Progenitor cell of endocrine pancreas (in vitro differentiated cells): ENCODE measurements at regions not wholly inside any gene's neighbourhood (a gene's known extent, or its start where the extent isn't known, plus 50 kb on each side); places are given as distances from the start of the nearest gene placed in this dataset.

Experiments
- DNase-seq: peaks from one replicate; pipeline ENCODE4 v3.0.0; 2021; ENCODE audit warnings: low spot score; ENCODE audit not compliant: unreplicated experiment
- H3K27ac Mint-ChIP-seq: 2 replicates; pipeline ENCODE4 v1.8.0; 2021; ENCODE audit warnings: mild to moderate bottlenecking, moderate library complexity, mixed read lengths
- H3K27me3 Mint-ChIP-seq: 2 replicates; pipeline ENCODE4 v1.8.0; 2021; ENCODE audit warnings: mixed read lengths
- H3K36me3 Mint-ChIP-seq: 2 replicates; pipeline ENCODE4 v1.8.0; 2022; ENCODE audit warnings: mixed read lengths; ENCODE audit not compliant: insufficient read depth
- H3K4me1 Mint-ChIP-seq: 2 replicates; pipeline ENCODE4 v1.8.0; 2021; ENCODE audit warnings: low read depth, mixed read lengths
- H3K4me3 Mint-ChIP-seq: 2 replicates; pipeline ENCODE4 v1.8.0; 2021; ENCODE audit warnings: low read depth, mild to moderate bottlenecking, moderate library complexity, mixed read lengths
- H3K9me3 Mint-ChIP-seq: 2 replicates; pipeline ENCODE4 v1.8.0; 2021; ENCODE audit warnings: low read depth, mixed read lengths
- CTCF ChIP-seq: fragments of 200-600 bp; sonication (generic); IDR thresholded peaks from one replicate; pipeline ENCODE4 v1.5.0; 2021; ENCODE audit warnings: antibody characterized with exemption, mild to moderate bottlenecking; ENCODE audit not compliant: unreplicated experiment

- TF ChIP-seq CTCF, result no peak
- DNase-seq, result no peak
- Mint-ChIP-seq H3K27ac (no peak overlapping the region), H3K9me3 (peaks cover 5% of the 10 kb centered on the region), H3K36me3 (no peaks in the 10 kb centered on the region), H3K4me1 (no peaks in the 10 kb centered on the region), H3K27me3 (no peaks in the 10 kb centered on the region), H3K4me3 (no peak overlapping the region)
Observed at GRCh38 chr10:63788152-63788821, 267.1 kb downstream of the REEP3 start.

- DNase-seq, result no peak
Observed at GRCh38 chr10:63795094-63795860, 274.1 kb downstream of the REEP3 start.

GRCh38 chr10:63798599-63799498 lies 277.6 kb downstream of the REEP3 start:
- no peak overlapping the region for H3K27ac Mint-ChIP-seq
- no peak overlapping the region for H3K4me3 Mint-ChIP-seq
- no peaks in the 10 kb centered on the region for H3K9me3 Mint-ChIP-seq
- no peak for DNase-seq
- TF ChIP-seq CTCF, result no peak
- no peaks in the 10 kb centered on the region for H3K4me1 Mint-ChIP-seq
- H3K27me3 Mint-ChIP-seq, result no peaks in the 10 kb centered on the region
- H3K36me3 Mint-ChIP-seq, result no peaks in the 10 kb centered on the region

More at GRCh38 chr10:63795094-63795860, 274.1 kb downstream of the REEP3 start:
- TF ChIP-seq CTCF, result no peak
- no peaks in the 10 kb centered on the region for H3K4me1 Mint-ChIP-seq
- no peaks in the 10 kb centered on the region for H3K36me3 Mint-ChIP-seq
- no peaks in the 10 kb centered on the region for H3K27me3 Mint-ChIP-seq
- H3K27ac Mint-ChIP-seq, result no peak overlapping the region
- H3K4me3 Mint-ChIP-seq, result no peak overlapping the region
- peaks cover 6% of the 10 kb centered on the region for H3K9me3 Mint-ChIP-seq

- Mint-ChIP-seq H3K27ac (no peak overlapping the region), H3K27me3 (no peaks in the 10 kb centered on the region), H3K9me3 (no peaks in the 10 kb centered on the region), H3K4me1 (no peaks in the 10 kb centered on the region), H3K36me3 (no peaks in the 10 kb centered on the region), H3K4me3 (no peak overlapping the region)
- no peak for TF ChIP-seq CTCF
- no peak for DNase-seq
Observed at GRCh38 chr10:63799521-63800300, 278.5 kb downstream of the REEP3 start.
